Middle frontal gyrus (tissue), 1 donor: ENCODE measurements at regions not wholly inside any gene's neighbourhood (a gene's known extent, or its start where the extent isn't known, plus 50 kb on each side); places are given as distances from the start of the nearest gene placed in this dataset.

ENCODE experiments used
- DNase-seq: peaks from one replicate; pipeline ENCODE4 v3.0.0-alpha.2; 2015; ENCODE audit warnings: low spot score; ENCODE audit errors: extremely low spot score

GRCh38 chr20:60269573-60270162 lies 311.4 kb downstream of the CDH26 start:
- no peak for DNase-seq

GRCh38 chr20:60270341-60270740 lies 312.1 kb downstream of the CDH26 start:
- DNase-seq, result no peak

GRCh38 chr20:60271597-60271996 lies 313.4 kb downstream of the CDH26 start:
- DNase-seq, result no peak

- DNase-seq, result no peak
These were observed 314.6 kb downstream of the CDH26 start for GRCh38 chr20:60272790-60273189.

GRCh38 chr20:60274717-60275116 lies 316.5 kb downstream of the CDH26 start:
- DNase-seq, result no peak

- no peak for DNase-seq
These were observed 323.1 kb downstream of the CDH26 start for GRCh38 chr20:60281295-60281694.

GRCh38 chr20:60283281-60283680 lies 325.1 kb downstream of the CDH26 start:
- DNase-seq, result no peak

- DNase-seq, result no peak
These were observed 328.5 kb downstream of the CDH26 start for GRCh38 chr20:60286764-60287163.

GRCh38 chr20:60288945-60289344 lies 330.7 kb downstream of the CDH26 start:
- DNase-seq, result no peak

- no peak for DNase-seq
These were observed 333.8 kb downstream of the CDH26 start for GRCh38 chr20:60292001-60292520.

GRCh38 chr20:60294632-60295031 lies 336.4 kb downstream of the CDH26 start:
- DNase-seq, result no peak

GRCh38 chr20:60295214-60295613 lies 337.0 kb downstream of the CDH26 start:
- DNase-seq, result no peak

GRCh38 chr20:60297649-60298048 lies 339.4 kb downstream of the CDH26 start:
- no peak for DNase-seq

GRCh38 chr20:60298647-60299046 lies 340.4 kb downstream of the CDH26 start:
- no peak for DNase-seq

GRCh38 chr20:60299951-60300350 lies 341.7 kb downstream of the CDH26 start:
- DNase-seq, result no peak

GRCh38 chr20:60300374-60300773 lies 342.2 kb downstream of the CDH26 start:
- DNase-seq, result no peak

GRCh38 chr20:60302875-60303274 lies 344.7 kb downstream of the CDH26 start:
- no peak for DNase-seq

- DNase-seq, result no peak
These were observed 345.9 kb downstream of the CDH26 start for GRCh38 chr20:60304026-60304590.

- no peak for DNase-seq
These were observed 346.7 kb downstream of the CDH26 start for GRCh38 chr20:60304931-60305330.

GRCh38 chr20:60306105-60306504 lies 347.9 kb downstream of the CDH26 start:
- no peak for DNase-seq

GRCh38 chr20:60306551-60306950 lies 348.3 kb downstream of the CDH26 start:
- DNase-seq, result no peak

- DNase-seq, result no peak
These were observed 352.5 kb downstream of the CDH26 start for GRCh38 chr20:60310560-60311349.
